ENCODE measurements at regions not wholly inside any gene's neighbourhood (a gene's known extent, or its start where the extent isn't known, plus 50 kb on each side); places are given as distances from the start of the nearest gene placed in this dataset.
"Not testable (repeated sequence)": the region's sequence is repeated elsewhere in the genome, so short reads cannot be mapped to it uniquely, and the experiment has no call there.

DNA sequence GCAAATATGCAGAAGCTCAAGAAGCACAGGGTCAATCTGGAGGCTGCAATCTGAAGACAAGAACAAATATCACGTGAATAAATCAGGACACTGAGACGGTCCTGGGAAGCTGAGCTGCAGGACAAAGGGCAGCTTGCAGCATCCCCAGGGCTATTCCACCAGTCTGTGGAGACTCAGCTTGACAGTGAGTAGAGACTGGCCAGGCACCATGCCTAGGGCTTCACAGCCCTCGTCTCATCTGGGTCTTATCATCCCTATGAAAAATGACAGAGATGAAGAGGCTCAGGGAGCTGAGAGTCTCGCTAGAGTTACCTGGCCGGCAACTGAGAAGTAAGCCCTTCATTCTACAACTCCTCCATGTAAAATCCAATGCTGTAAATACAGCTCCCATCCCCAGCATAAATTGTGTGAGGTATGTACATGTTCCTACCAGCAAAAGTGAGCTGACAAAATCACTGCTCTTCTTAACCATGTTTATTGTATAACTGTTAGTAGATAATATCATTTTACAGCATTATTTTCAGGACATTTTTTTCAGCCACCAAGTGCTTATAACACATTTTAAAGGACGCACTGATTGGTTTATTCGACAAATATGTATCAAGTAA, 186.6 kb upstream of the IGFBP3 start:
- H3K4me3 ChIP-seq (ENCODE audit: low read depth, low read length), result no peak overlapping the region
- no peak for DNase-seq (ENCODE audit: low read depth)
- TF ChIP-seq, protein P1, sequence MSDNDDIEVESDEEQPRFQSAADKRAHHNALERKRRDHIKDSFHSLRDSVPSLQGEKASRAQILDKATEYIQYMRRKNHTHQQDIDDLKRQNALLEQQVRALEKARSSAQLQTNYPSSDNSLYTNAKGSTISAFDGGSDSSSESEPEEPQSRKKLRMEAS (IDR thresholded peaks at IDR 0.05; ENCODE audit: low read depth, low read length), result no peak
- TF ChIP-seq POLR2A (IDR thresholded peaks at IDR 0.05; ENCODE audit: extremely low read depth, insufficient read length) (no peak), MYC (IDR thresholded peaks at IDR 0.05; ENCODE audit: low read depth, low read length) (no peak)
- TF ChIP-seq, protein P2, sequence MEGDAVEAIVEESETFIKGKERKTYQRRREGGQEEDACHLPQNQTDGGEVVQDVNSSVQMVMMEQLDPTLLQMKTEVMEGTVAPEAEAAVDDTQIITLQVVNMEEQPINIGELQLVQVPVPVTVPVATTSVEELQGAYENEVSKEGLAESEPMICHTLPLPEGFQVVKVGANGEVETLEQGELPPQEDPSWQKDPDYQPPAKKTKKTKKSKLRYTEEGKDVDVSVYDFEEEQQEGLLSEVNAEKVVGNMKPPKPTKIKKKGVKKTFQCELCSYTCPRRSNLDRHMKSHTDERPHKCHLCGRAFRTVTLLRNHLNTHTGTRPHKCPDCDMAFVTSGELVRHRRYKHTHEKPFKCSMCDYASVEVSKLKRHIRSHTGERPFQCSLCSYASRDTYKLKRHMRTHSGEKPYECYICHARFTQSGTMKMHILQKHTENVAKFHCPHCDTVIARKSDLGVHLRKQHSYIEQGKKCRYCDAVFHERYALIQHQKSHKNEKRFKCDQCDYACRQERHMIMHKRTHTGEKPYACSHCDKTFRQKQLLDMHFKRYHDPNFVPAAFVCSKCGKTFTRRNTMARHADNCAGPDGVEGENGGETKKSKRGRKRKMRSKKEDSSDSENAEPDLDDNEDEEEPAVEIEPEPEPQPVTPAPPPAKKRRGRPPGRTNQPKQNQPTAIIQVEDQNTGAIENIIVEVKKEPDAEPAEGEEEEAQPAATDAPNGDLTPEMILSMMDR (IDR thresholded peaks at IDR 0.05; ENCODE audit: low read depth, low read length), result no peak

DNA sequence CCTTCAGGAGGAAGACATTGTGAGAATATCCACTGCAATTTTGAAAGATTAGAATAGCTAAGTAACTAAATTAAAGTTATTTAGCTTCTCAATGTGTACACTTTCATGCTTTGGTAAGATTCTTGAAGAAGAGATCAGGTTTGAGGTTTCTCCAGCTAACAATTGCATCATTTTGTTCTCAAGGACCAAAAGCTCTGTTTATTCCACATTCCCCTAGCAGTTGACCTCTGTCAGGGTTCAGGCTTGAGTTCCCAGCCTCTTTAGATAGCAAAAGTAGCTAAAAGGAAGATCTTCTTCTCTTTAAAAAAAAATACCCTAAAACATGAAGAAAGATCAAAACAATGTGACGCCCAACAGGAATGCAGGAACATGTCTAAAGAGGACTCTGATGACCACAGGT, 179.4 kb upstream of the IGFBP3 start:
- TF ChIP-seq, protein P1 (IDR thresholded peaks at IDR 0.05; ENCODE audit: low read depth, low read length), result no peak
- TF ChIP-seq, protein P2 (IDR thresholded peaks at IDR 0.05; ENCODE audit: low read depth, low read length), result no peak
- no peak for TF ChIP-seq POLR2A (IDR thresholded peaks at IDR 0.05; ENCODE audit: extremely low read depth, insufficient read length)
- no peak for TF ChIP-seq MYC (IDR thresholded peaks at IDR 0.05; ENCODE audit: low read depth, low read length)
- no peak overlapping the region for H3K4me3 ChIP-seq (ENCODE audit: low read depth, low read length)
- no peak for DNase-seq (ENCODE audit: low read depth)

DNA sequence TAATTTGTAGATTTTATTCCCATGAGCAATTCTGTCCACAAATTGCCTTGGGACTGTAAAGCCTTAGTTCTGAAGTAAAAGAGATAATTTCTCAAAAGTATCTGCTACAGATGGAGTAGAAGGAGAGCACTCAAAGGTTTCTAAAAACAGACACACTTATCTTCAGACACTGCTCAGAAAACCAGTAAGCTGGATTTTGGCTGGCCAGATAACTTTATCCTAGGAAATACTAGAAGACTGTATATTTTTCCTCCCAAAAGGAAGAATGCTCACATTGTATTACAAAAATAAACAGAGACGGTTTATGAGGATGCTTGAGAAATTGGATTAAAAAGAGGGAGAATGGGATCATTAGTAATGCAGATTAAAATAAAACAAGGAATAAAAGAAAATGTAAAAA, 178.0 kb upstream of the IGFBP3 start:
- TF ChIP-seq POLR2A (IDR thresholded peaks at IDR 0.05; ENCODE audit: extremely low read depth, insufficient read length) (no peak), MYC (IDR thresholded peaks at IDR 0.05; ENCODE audit: low read depth, low read length) (no peak)
- TF ChIP-seq, protein P2 (IDR thresholded peaks at IDR 0.05; ENCODE audit: low read depth, low read length), result no peak
- TF ChIP-seq, protein P1 (IDR thresholded peaks at IDR 0.05; ENCODE audit: low read depth, low read length), result no peak
- no peak overlapping the region for H3K4me3 ChIP-seq (ENCODE audit: low read depth, low read length)
- no peak for DNase-seq (ENCODE audit: low read depth)

DNA sequence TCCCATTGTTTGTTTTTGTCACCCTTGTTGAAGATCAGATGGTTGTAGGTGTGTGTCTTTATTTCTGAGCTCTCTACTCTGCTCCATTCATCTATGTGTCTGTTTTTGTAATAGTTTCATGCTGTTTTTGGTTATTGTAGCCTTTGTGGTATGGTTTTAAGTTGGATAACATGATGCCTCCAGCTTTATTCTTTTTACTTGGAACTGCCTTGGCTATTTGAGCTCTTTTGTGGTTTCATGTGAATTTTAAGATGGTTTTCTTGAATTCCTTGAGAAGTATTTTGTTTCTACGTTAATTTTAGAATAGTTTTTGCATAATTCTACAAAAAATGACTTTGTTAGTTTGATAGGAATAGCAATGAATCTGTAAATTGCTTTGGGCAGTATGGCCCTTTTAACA, 170.0 kb upstream of the IGFBP3 start:
- no peak for DNase-seq (ENCODE audit: low read depth)
- TF ChIP-seq, protein P1 (IDR thresholded peaks at IDR 0.05; ENCODE audit: low read depth, low read length), result no peak
- TF ChIP-seq, protein P2 (IDR thresholded peaks at IDR 0.05; ENCODE audit: low read depth, low read length), result no peak
- TF ChIP-seq POLR2A (IDR thresholded peaks at IDR 0.05; ENCODE audit: extremely low read depth, insufficient read length) (no peak), MYC (IDR thresholded peaks at IDR 0.05; ENCODE audit: low read depth, low read length) (no peak)
- no peak overlapping the region for H3K4me3 ChIP-seq (ENCODE audit: low read depth, low read length)

DNA sequence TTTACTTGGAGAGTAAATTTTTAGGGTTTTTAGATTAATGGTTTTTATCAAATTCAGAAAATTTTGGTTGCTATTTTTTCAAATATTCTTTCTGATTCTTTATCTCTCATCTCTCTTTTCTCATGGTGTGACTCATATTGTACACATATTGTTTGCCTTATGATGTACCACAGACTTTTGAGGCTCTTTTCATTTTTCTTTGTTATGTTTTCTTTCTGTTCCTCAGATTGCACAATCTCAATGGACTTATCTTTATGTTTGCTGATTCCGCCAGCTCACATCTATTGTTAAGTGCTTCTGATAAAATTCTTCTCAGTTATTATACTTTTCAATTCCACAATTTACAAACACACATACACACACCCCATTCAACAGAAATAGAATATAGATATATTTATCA, 168.2 kb upstream of the IGFBP3 start:
- TF ChIP-seq POLR2A (IDR thresholded peaks at IDR 0.05; ENCODE audit: extremely low read depth, insufficient read length) (no peak), MYC (IDR thresholded peaks at IDR 0.05; ENCODE audit: low read depth, low read length) (no peak)
- TF ChIP-seq, protein P1 (IDR thresholded peaks at IDR 0.05; ENCODE audit: low read depth, low read length), result no peak
- TF ChIP-seq, protein P2 (IDR thresholded peaks at IDR 0.05; ENCODE audit: low read depth, low read length), result no peak
- no peak for DNase-seq (ENCODE audit: low read depth)
- H3K4me3 ChIP-seq (ENCODE audit: low read depth, low read length), result no peak overlapping the region

DNA sequence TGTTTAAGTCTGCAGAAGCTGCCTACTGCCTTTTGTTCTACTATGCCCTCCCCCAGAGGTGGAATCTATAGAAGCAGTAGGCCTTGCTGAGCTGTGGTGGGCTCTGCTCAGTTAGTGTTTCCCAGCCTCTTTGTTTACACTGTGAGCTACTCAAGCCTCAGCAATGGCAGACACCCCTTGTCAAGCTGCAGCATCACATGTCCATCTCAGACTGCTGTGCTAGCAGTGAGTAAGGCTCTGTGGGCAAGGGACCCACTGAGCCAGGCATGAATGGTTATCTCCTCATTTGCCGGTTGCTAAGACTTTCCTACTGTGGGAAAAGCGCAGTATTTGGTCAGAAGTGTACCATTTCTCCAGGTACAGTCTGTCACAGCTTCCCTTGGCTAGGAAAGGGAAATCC, 167.4 kb upstream of the IGFBP3 start:
- not testable (repeated sequence) for H3K4me3 ChIP-seq (ENCODE audit: low read depth, low read length); DNase-seq (ENCODE audit: low read depth)
